MM.1S (cell line): ENCODE measurements at regions not wholly inside any gene's neighbourhood (a gene's known extent, or its start where the extent isn't known, plus 50 kb on each side); places are given as distances from the start of the nearest gene placed in this dataset.
A peak's percentile ranks its signal among the peaks of the same experiment; 100 is the strongest.

Experiments used
- DNase-seq: peaks from one replicate; pipeline ENCODE4 v3.0.0-alpha.2; 2015
- H2AFZ ChIP-seq: fragments of 300-600 bp; sonication (generic); 2 replicates; pipeline ENCODE4 v1.6.0; 2016; ENCODE audit warnings: antibody characterized with exemption, low read length
- H3F3A ChIP-seq: fragments of 300-600 bp; sonication (generic); 2 replicates; pipeline ENCODE4 v1.6.1; 2016; ENCODE audit warnings: mild to moderate bottlenecking, antibody characterized with exemption, low read length, moderate library complexity, mixed read lengths; ENCODE audit not compliant: insufficient read depth
- H3K27ac ChIP-seq: fragments of 300-600 bp; sonication (generic); 2 replicates; pipeline ENCODE4 v1.5.1; 2016; ENCODE audit warnings: mild to moderate bottlenecking, low read length
- H3K27me3 ChIP-seq: fragments of 300-600 bp; sonication (generic); replicated peaks from 2 replicates; pipeline ENCODE4 v1.6.0; 2016; ENCODE audit warnings: low read length; ENCODE audit not compliant: insufficient read depth
- H3K36me3 ChIP-seq: fragments of 300-600 bp; sonication (generic); replicated peaks from 2 replicates; pipeline ENCODE4 v1.6.1; 2016; ENCODE audit warnings: mild to moderate bottlenecking, low read length, mixed read lengths; ENCODE audit not compliant: insufficient read depth
- H3K4me1 ChIP-seq: fragments of 300-600 bp; sonication (generic); 2 replicates; pipeline ENCODE4 v1.6.1; 2016; ENCODE audit warnings: low read length, mixed read lengths
- H3K4me2 ChIP-seq: fragments of 300-600 bp; sonication (generic); 2 replicates; pipeline ENCODE4 v1.6.0; 2016; ENCODE audit warnings: low read depth, low read length
- H3K4me3 ChIP-seq: fragments of 300-600 bp; sonication (generic); 2 replicates; pipeline ENCODE4 v1.5.1; 2016; ENCODE audit warnings: low read length, mixed read lengths
- H3K79me2 ChIP-seq: fragments of 300-600 bp; sonication (generic); 2 replicates; pipeline ENCODE4 v1.6.1; 2016; ENCODE audit warnings: mixed run types, low read length, mixed read lengths
- H3K9ac ChIP-seq: fragments of 300-600 bp; sonication (generic); 2 replicates; pipeline ENCODE4 v1.6.1; 2016; ENCODE audit warnings: low read length, mixed read lengths
- H3K9me2 ChIP-seq: fragments of 300-600 bp; sonication (generic); replicated peaks from 2 replicates; pipeline ENCODE4 v1.6.1; 2016; ENCODE audit warnings: mild to moderate bottlenecking, low read length, mixed read lengths; ENCODE audit not compliant: insufficient read depth
- H3K9me3 ChIP-seq: fragments of 300-600 bp; sonication (generic); replicated peaks from 2 replicates; pipeline ENCODE4 v1.6.1; 2016; ENCODE audit warnings: mild to moderate bottlenecking, low read length, mixed read lengths; ENCODE audit not compliant: insufficient read depth
- H4K20me1 ChIP-seq: fragments of 300-600 bp; sonication (generic); 2 replicates; pipeline ENCODE4 v1.6.1; 2016; ENCODE audit warnings: mild to moderate bottlenecking, low read length, moderate library complexity, mixed read lengths; ENCODE audit not compliant: insufficient read depth
- EZH2 ChIP-seq: fragments of 300-600 bp; sonication (generic); optimal IDR thresholded peaks from 2 replicates; pipeline ENCODE3; 2017; ENCODE audit warnings: low read depth, mild to moderate bottlenecking, antibody characterized with exemption, low read length, mixed read lengths
- EZH2phosphoT487 ChIP-seq: fragments of 300-600 bp; sonication (generic); IDR thresholded peaks from 2 replicates; pipeline ENCODE4 v1.6.1; 2018; ENCODE audit warnings: antibody characterized with exemption, low read length
- TF ChIP-seq, protein P1 (sequence below): fragments of 300-600 bp; sonication (generic); IDR thresholded peaks from 2 replicates; pipeline ENCODE4 v1.5.1; 2016; ENCODE audit warnings: antibody characterized with exemption, low read length, mixed read lengths

DNA sequence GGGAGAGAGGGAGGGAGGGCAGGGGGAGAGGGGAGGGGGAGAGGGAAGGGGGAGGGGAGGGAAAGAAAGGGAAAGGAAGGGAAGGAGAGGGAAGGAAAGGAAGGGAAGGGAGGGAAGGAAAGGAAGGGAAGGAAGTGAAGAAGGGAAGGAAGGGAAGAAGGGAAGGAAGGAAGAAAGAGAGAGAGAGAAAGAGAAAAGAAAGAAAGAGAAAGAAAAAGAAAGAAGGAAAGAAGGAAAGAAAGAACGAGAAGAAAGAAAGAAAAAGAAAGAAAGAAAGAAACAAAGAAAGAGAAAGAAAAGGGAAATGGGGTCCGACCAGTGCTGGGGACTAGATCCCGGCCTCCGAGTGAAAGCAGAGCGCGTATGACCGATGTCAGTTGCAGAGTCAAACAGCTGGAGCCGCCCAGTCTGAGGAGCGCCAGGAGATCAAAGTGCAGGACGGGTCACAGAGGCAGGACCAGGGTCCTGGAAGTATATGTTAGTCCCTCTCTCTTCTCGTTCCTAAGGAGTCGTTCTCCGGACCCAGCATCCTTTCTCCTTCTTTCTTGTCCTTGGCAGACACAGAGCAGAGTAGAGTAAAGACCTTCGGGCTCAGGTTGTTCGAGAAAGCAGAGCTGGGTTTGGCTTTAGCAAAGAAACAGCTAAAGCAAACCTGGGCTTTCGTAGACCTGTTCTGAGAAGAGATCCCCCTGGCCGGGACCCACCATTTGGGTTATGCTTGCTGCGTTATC is 305.4 kb upstream of the MSX2 start:
- H3K27ac ChIP-seq: no peak overlapping the region
- peak overlapping the region; percentile 76 for H3K4me2 ChIP-seq
- peak overlapping the region; percentile 49 for H3K4me3 ChIP-seq
- no peaks in the 10 kb centered on the region for H3K9me2 ChIP-seq
- no peak overlapping the region; the same call in 1 of the 2 replicates for H3K9ac ChIP-seq
- no peak for TF ChIP-seq EZH2phosphoT487
- no peaks in the 10 kb centered on the region for H3K9me3 ChIP-seq
- peak overlapping the region; percentile 84 for H2AFZ ChIP-seq
- no peaks in the 10 kb centered on the region for H3K36me3 ChIP-seq
- H3F3A ChIP-seq: no peaks in the 10 kb centered on the region
- no peaks in the 10 kb centered on the region for H3K79me2 ChIP-seq
- H3K4me1 ChIP-seq: no peaks in the 10 kb centered on the region
- DNase-seq: peak; percentile 21
- H3K27me3 ChIP-seq: no peaks in the 10 kb centered on the region
- H4K20me1 ChIP-seq: no peaks in the 10 kb centered on the region

GRCh38 chr5:174419540-174420132 is 304.7 kb upstream of the MSX2 start:
- peak; percentile 89 for DNase-seq
- H3K9me2 ChIP-seq: no peaks in the 10 kb centered on the region
- no peak overlapping the region; the same call in 1 of the 2 replicates for H3K9ac ChIP-seq
- TF ChIP-seq EZH2phosphoT487: no peak
- TF ChIP-seq, protein P1, sequence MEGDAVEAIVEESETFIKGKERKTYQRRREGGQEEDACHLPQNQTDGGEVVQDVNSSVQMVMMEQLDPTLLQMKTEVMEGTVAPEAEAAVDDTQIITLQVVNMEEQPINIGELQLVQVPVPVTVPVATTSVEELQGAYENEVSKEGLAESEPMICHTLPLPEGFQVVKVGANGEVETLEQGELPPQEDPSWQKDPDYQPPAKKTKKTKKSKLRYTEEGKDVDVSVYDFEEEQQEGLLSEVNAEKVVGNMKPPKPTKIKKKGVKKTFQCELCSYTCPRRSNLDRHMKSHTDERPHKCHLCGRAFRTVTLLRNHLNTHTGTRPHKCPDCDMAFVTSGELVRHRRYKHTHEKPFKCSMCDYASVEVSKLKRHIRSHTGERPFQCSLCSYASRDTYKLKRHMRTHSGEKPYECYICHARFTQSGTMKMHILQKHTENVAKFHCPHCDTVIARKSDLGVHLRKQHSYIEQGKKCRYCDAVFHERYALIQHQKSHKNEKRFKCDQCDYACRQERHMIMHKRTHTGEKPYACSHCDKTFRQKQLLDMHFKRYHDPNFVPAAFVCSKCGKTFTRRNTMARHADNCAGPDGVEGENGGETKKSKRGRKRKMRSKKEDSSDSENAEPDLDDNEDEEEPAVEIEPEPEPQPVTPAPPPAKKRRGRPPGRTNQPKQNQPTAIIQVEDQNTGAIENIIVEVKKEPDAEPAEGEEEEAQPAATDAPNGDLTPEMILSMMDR: peak; percentile 97
- no peaks in the 10 kb centered on the region for H3K9me3 ChIP-seq
- no peaks in the 10 kb centered on the region for H3K79me2 ChIP-seq
- peak overlapping the region; percentile 84 for H2AFZ ChIP-seq
- H3K27me3 ChIP-seq: no peaks in the 10 kb centered on the region
- no peak overlapping the region for H3K27ac ChIP-seq
- H3F3A ChIP-seq: no peaks in the 10 kb centered on the region
- peak overlapping the region; percentile 49 for H3K4me3 ChIP-seq
- H3K36me3 ChIP-seq: no peaks in the 10 kb centered on the region
- H4K20me1 ChIP-seq: no peaks in the 10 kb centered on the region
- H3K4me1 ChIP-seq: no peaks in the 10 kb centered on the region
- H3K4me2 ChIP-seq: peak overlapping the region; percentile 76

DNA sequence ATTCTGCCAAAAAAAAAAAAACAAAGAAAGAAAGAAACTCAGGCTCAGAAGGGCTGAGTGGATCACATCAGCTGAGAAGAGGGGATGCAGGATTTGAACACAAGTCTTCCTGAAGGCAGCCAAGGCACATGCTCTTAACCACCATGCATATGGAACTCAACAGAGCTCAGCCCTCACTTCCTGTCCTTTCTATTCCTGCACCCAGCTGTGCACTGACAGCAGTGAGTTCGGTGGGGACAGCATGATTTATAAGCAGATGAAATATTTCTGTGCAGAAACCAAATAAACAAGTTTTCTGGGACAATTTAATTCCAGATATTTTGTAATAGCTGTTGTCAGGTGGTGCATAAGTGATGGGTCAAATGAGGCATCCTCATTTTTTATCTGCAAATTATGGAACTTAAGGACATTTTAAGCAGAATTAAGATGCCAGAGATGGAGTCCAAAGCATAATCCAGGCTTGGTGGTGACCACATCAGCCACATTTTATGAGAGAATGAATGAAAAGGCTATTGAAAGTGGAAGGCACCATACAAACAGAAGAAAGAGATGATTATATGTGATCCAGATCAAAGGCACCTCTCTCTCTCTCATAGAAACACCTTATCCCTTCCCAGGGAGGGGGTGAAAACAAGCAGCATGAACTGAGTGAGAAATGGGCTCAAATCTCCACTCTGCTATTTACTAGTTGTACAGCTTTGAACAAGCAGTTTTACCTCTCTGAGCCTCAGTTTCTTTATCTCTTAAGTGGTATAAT is 303.6 kb upstream of the MSX2 start:
- Histone ChIP-seq H3K27me3 (no peaks in the 10 kb centered on the region), H3K4me2 (no peak overlapping the region), H3K9ac (no peak overlapping the region), H3K36me3 (no peaks in the 10 kb centered on the region), H3K4me3 (no peak overlapping the region), H3K79me2 (no peaks in the 10 kb centered on the region), H4K20me1 (no peaks in the 10 kb centered on the region), H3F3A (no peaks in the 10 kb centered on the region), H3K27ac (no peak overlapping the region), H3K9me2 (no peaks in the 10 kb centered on the region), H2AFZ (no peak overlapping the region), H3K4me1 (no peaks in the 10 kb centered on the region), H3K9me3 (no peaks in the 10 kb centered on the region)
- DNase-seq: no peak
- no peak for TF ChIP-seq EZH2
- TF ChIP-seq, protein P1: no peak
- TF ChIP-seq EZH2phosphoT487: no peak
